ENCODE measurements at regions not wholly inside any gene's neighbourhood (a gene's known extent, or its start where the extent isn't known, plus 50 kb on each side); places are given as distances from the start of the nearest gene placed in this dataset.

GRCh38 chr18:2325933-2326332, 245.4 kb downstream of the METTL4 start:
- intact Hi-C loops (cut with DNase I): no loop called here
- no peaks in the 10 kb centered on the region for H3K27me3 ChIP-seq (ENCODE audit: low read depth)

GRCh38 chr18:2326999-2327398, 244.3 kb downstream of the METTL4 start:
- Histone ChIP-seq H3K4me1 (no peaks in the 10 kb centered on the region), H3K9me3 (no peaks in the 10 kb centered on the region), H3K4me3 (no peak overlapping the region), H3K27me3 (ENCODE audit: low read depth) (no peaks in the 10 kb centered on the region), H3K36me3 (no peaks in the 10 kb centered on the region), H3K27ac (no peak overlapping the region)
- ATAC-seq: no peak
- no peak for TF ChIP-seq CTCF (IDR thresholded peaks at IDR 0.05)
- intact Hi-C loops (cut with DNase I): no loop called here
- no peak for DNase-seq

More at GRCh38 chr18:2325933-2326332, 245.4 kb downstream of the METTL4 start:
- no peaks in the 10 kb centered on the region for H3K4me1 ChIP-seq
- H3K4me3 ChIP-seq: no peak overlapping the region
- no peaks in the 10 kb centered on the region for H3K36me3 ChIP-seq
- H3K27ac ChIP-seq: no peak overlapping the region
- no peaks in the 10 kb centered on the region for H3K9me3 ChIP-seq
- DNase-seq (no peak), ATAC-seq (no peak)
- TF ChIP-seq CTCF (IDR thresholded peaks at IDR 0.05): no peak

GRCh38 chr18:2330764-2331163, 240.5 kb downstream of the METTL4 start:
- no peak overlapping the region for H3K27ac ChIP-seq

GRCh38 chr18:2331491-2331890, 239.8 kb downstream of the METTL4 start:
- Histone ChIP-seq H3K9me3 (no peaks in the 10 kb centered on the region), H3K27ac (no peak overlapping the region), H3K4me3 (no peak overlapping the region), H3K36me3 (no peaks in the 10 kb centered on the region), H3K27me3 (ENCODE audit: low read depth) (no peaks in the 10 kb centered on the region), H3K4me1 (no peaks in the 10 kb centered on the region)
- ATAC-seq (no peak), DNase-seq (no peak)
- TF ChIP-seq CTCF (IDR thresholded peaks at IDR 0.05): no peak
- intact Hi-C loops (cut with DNase I): no loop called here

More at GRCh38 chr18:2330764-2331163, 240.5 kb downstream of the METTL4 start:
- Histone ChIP-seq H3K9me3 (no peaks in the 10 kb centered on the region), H3K27me3 (ENCODE audit: low read depth) (no peaks in the 10 kb centered on the region), H3K4me1 (no peaks in the 10 kb centered on the region), H3K4me3 (no peak overlapping the region), H3K36me3 (no peaks in the 10 kb centered on the region)
- DNase-seq (no peak), ATAC-seq (no peak)
- intact Hi-C loops (cut with DNase I): no loop called here
- TF ChIP-seq CTCF (IDR thresholded peaks at IDR 0.05): no peak

GRCh38 chr18:2336690-2337392, 234.5 kb downstream of the METTL4 start:
- H3K27ac ChIP-seq: no peak overlapping the region
- no peaks in the 10 kb centered on the region for H3K9me3 ChIP-seq
- no peak for DNase-seq
- no peak for ATAC-seq
- intact Hi-C loops (cut with DNase I): no loop called here
- H3K4me1 ChIP-seq: no peaks in the 10 kb centered on the region
- no peaks in the 10 kb centered on the region for H3K36me3 ChIP-seq
- TF ChIP-seq CTCF (IDR thresholded peaks at IDR 0.05): no peak
- H3K4me3 ChIP-seq: no peak overlapping the region
- H3K27me3 ChIP-seq (ENCODE audit: low read depth): no peaks in the 10 kb centered on the region
